Heart right ventricle (tissue), 16 donors: ENCODE measurements at regions not wholly inside any gene's neighbourhood (a gene's known extent, or its start where the extent isn't known, plus 50 kb on each side); places are given as distances from the start of the nearest gene placed in this dataset.

Experiments used
- ATAC-seq, 8 donors: fragments of 200-7000 bp; cut with Tn5 transposase; one replicate each; pipeline ENCODE4 v1.9.1; 2020; ENCODE audit warnings: mild to moderate bottlenecking in 8 of 8, moderate library complexity in 8 of 8, moderate number of reproducible peaks in 1 of 8
- DNase-seq, 2 donors: peaks; one replicate each; pipeline ENCODE4 v3.0.0-alpha.2; 2020
- H3K27ac ChIP-seq, 10 donors: fragments of 200-600 bp; sonication (generic) in 2 of 10; one replicate each; pipeline versions ENCODE4 v1.5.0 to v1.8.0; 2020 to 2022; ENCODE audit warnings: mild to moderate bottlenecking in 3 of 10
- H3K27me3 ChIP-seq, 7 donors: fragments of 200-600 bp; one replicate each; pipeline ENCODE4 v1.8.0; 2021 to 2022; ENCODE audit warnings: mild to moderate bottlenecking in 2 of 7
- H3K36me3 ChIP-seq, 9 donors: fragments of 200-600 bp; sonication (generic) in 1 of 9; one replicate each; pipeline versions ENCODE4 v1.5.0 to v1.8.0; 2020 to 2022; ENCODE audit warnings: mild to moderate bottlenecking in 2 of 9
- H3K4me1 ChIP-seq, 9 donors: fragments of 200-600 bp; sonication (generic) in 1 of 9; one replicate each; pipeline versions ENCODE4 v1.5.0 to v1.8.0; 2020 to 2022; ENCODE audit warnings: mild to moderate bottlenecking in 4 of 9
- H3K4me3 ChIP-seq, 10 donors: fragments of 200-600 bp; sonication (generic) in 2 of 10; one replicate each; pipeline versions ENCODE4 v1.5.0 to v1.8.0; 2020 to 2022; ENCODE audit warnings: mild to moderate bottlenecking in 7 of 10, moderate library complexity in 2 of 10
- H3K9me3 ChIP-seq, 11 donors: fragments of 200-600 bp in 10 of 11; sonication (generic) in 2 of 11; one replicate each; pipeline versions ENCODE4 v1.5.0 to v1.8.0; 2013 to 2022; ENCODE audit warnings: mild to moderate bottlenecking in 2 of 11, control low read depth in 1 of 11, moderate library complexity in 1 of 11
- CTCF ChIP-seq, 9 donors: fragments of 200-600 bp; sonication (generic) in 2 of 9; IDR thresholded peaks; one replicate each; pipeline versions ENCODE4 v1.5.0 to v1.8.0; 2021 to 2022; ENCODE audit warnings: antibody characterized with exemption in 9 of 9, mild to moderate bottlenecking in 5 of 9, moderate library complexity in 1 of 9
- WGBS, 2 donors: extraction: QIAGEN DNeasy Blood & Tissue Kit; methylation state at CpG; one replicate each; pipeline ENCODE4 v1.1.7; 2013; ENCODE audit warnings: inconsistent platforms in 1 of 2; 5-methylcytosine and 5-hydroxymethylcytosine counted together
- intact Hi-C, 10 donors: fragments of 100-400 bp; cut with DNase I; formaldehyde crosslinking; loops; one replicate each; pipeline versions ENCODE4 v1.11.1 to v1.14.2; 2022
- donor health status: Arrhythmogenic right ventricular cardiomyopathy.
- donor health status: ischemic (EF 13 %, LVEDD 7.1; RV severe dilation, severe dysfunction).
- donor health status: healthy with polysubstance abuse.
- donor health status: DM: no; HTN: yes; CAD: no.
- donor health status: DM: no; HTN: no; CAD: no.
- donor health status: ischemic (EF 25% LVEDD 6.9; RV normal size, moderate dysfunction).
- donor health status: ischemic (EF 25% LVEDD 5.7; RV mildly dilated, moderate dysfunction).
- donor health status: healthy.
- donor health status: DM: yes; HTN: yes; CAD: no.
- donor health status: Ischemic cardiomyopathy.
- donor health status: ischemic (EF 35%, LVEDD 5.7; RV mildly dilated, moderate dysfunction).
- donor health status: nonischemic (EF 11% LVEDD 7.7; RV severe dilation, severe dysfunction).
- donor health status: DM: yes; HTN: yes; CAD: no.
- donor health status: PGD.
- donor health status: ischemic (EF 29% LVEDD 5.4; RV normal size, mild dysfunction).
- donor health status: nonischemic (EF 23%, LVEDD 6.1; RV moderate dilation, normal function).

- intact Hi-C loops, result loop anchor here in 2 of 10 donors (10.0 kb wide), 2 partner anchors 56 to 196 kb away; partner anchors contain the start of gene PRKCQ (in 1 of the 2)
- TF ChIP-seq CTCF (IDR thresholded peaks at IDR 0.05), result no peak
- Histone ChIP-seq H3K27ac (no peak overlapping the region), H3K36me3 (no peaks in the 10 kb centered on the region), H3K9me3 (peaks cover 0 to 8% (median 0%) of the 10 kb centered on the region in 11 donors), H3K4me1 (peaks cover 0 to 4% (median 0%) of the 10 kb centered on the region in 9 donors), H3K27me3 (peaks cover 0 to 31% (median 11%) of the 10 kb centered on the region in 7 donors), H3K4me3 (no peak overlapping the region)
- ATAC-seq, result no peak
- no peak for DNase-seq
These were observed 60.5 kb upstream of the PRKCQ start for GRCh38 chr10:6640433-6641040.

- TF ChIP-seq CTCF (IDR thresholded peaks at IDR 0.05), result no peak
- Histone ChIP-seq H3K9me3 (peaks cover 0 to 8% (median 0%) of the 10 kb centered on the region in 11 donors), H3K27ac (no peak overlapping the region), H3K36me3 (no peaks in the 10 kb centered on the region), H3K4me1 (no peaks in the 10 kb centered on the region), H3K4me3 (no peak overlapping the region), H3K27me3 (peaks cover 0 to 10% (median 0%) of the 10 kb centered on the region in 7 donors)
- DNase-seq (no peak), ATAC-seq (no peak)
- intact Hi-C loops, result no loop called here
- 75 to 77% methylated on average over 4 of the region's 4 CpGs for WGBS, 2 donors
These were observed 57.0 kb upstream of the PRKCQ start for GRCh38 chr10:6637053-6637452.

GRCh38 chr10:6635784-6636183 is 55.7 kb upstream of the PRKCQ start:
- H3K27me3 ChIP-seq, result peaks cover 0 to 10% (median 0%) of the 10 kb centered on the region in 7 donors
- H3K4me1 ChIP-seq, result no peaks in the 10 kb centered on the region
- WGBS, 2 donors, result 78 to 91% methylated on average over 2 of the region's 2 CpGs
- intact Hi-C loops, result no loop called here
- DNase-seq, result no peak
- no peak for ATAC-seq
- TF ChIP-seq CTCF (IDR thresholded peaks at IDR 0.05), result no peak
- no peak overlapping the region for H3K4me3 ChIP-seq
- H3K9me3 ChIP-seq, result peaks cover 0 to 8% (median 0%) of the 10 kb centered on the region in 11 donors
- H3K27ac ChIP-seq, result no peak overlapping the region
- no peaks in the 10 kb centered on the region for H3K36me3 ChIP-seq
